Activated naive CD4-positive, alpha-beta T cell treated with Interleukin-2 at 50 U/mL for 16 hours (primary cell): ENCODE measurements at regions not wholly inside any gene's neighbourhood (a gene's known extent, or its start where the extent isn't known, plus 50 kb on each side); places are given as distances from the start of the nearest gene placed in this dataset.
"Not testable (repeated sequence)": the region's sequence is repeated elsewhere in the genome, so short reads cannot be mapped to it uniquely, and the experiment has no call there.

Experiments used
- DNase-seq: peaks from one replicate; pipeline ENCODE4 v3.0.0-alpha.2; 2020

DNA sequence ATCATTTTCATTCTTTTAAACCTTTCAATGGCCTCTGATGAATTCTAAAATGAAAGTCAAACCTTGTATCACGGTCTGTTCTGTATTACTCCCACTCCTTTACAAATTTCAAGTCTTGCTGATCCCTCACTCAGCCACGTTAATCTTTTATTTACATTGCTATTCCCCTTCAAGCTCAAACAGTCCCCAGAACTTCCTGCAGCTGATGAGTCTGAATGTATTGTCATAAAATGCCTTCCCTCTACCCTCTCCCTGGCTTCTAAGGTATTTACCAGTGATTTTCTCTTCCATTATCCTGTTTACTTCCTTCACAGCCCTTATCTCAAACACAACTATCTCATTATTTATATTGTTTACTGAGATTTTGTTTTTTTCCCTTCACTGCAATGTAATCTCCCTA, 562.3 kb upstream of the C9orf72 start:
- DNase-seq = no peak

DNA sequence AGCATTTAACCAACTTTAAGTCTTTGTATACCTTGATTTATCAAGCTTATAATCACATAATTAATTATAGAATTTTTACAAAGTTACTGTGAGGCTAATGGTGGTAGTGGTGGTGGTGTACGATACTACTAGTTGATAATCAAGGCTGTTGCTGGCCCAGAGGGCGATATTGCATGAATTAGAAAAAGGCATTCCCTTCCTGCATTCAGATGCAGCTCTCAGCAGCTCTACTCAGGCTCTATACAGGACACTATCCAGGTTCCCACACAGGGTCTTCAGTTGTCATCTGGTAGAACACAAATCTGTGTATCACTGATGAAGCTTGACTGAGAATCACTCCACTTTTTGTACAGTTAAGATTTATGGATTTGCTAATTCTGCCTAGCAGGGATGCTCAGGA, 562.8 kb upstream of the C9orf72 start:
- no peak for DNase-seq

DNA sequence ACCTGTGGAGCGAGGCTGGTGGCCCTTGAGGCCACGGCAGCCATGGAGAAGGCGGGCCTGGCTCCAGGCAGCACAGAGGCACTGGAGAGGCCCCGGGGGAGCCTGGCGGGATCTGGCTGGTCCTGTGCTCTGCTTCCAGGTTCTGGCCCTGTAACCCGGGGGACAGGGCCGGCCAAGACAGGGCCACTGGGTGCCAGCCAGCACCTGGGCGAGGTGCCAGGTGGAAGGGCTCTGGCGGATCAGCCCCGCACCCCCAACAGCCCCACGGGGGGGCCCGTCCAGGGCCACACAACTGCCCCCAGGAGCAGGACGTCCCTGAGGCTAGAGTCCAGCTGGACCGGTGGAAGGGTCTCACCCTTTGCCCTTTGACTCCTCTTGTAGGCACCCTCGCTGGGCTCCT, 574.1 kb upstream of the C9orf72 start:
- not testable (repeated sequence) for DNase-seq

DNA sequence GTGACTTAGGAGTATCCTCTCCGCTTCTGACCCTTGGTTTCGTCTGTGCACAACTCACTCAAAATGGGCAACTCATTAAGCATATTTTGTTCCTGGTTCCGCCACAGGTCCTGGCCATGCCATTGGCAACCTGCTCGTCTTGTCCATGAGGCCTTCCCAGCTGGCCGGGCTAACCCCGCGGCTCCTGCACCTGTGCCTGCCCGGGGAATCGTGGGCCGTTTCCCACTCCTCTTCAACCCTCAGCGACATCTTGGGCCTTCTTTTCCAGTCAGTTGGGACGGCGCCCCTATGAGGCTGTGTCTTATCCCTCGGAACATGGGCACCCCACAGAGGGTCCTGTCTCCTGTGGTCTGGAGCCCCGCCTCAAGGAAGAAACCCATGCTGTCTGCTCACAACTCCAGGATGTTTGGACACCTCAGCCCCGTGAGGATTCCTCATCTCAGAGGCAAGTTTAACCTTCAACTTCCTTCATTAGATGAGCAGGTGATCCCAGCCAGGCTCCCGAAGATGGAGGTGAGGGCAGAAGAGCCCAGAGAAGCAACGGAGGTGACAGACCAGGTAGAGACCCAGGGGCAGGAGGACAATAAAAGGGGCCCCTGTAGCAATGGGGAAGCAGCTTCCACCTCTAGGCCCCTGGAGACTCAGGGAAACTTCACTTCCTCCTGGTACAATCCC, 574.8 kb upstream of the C9orf72 start:
- DNase-seq = not testable (repeated sequence)

DNA sequence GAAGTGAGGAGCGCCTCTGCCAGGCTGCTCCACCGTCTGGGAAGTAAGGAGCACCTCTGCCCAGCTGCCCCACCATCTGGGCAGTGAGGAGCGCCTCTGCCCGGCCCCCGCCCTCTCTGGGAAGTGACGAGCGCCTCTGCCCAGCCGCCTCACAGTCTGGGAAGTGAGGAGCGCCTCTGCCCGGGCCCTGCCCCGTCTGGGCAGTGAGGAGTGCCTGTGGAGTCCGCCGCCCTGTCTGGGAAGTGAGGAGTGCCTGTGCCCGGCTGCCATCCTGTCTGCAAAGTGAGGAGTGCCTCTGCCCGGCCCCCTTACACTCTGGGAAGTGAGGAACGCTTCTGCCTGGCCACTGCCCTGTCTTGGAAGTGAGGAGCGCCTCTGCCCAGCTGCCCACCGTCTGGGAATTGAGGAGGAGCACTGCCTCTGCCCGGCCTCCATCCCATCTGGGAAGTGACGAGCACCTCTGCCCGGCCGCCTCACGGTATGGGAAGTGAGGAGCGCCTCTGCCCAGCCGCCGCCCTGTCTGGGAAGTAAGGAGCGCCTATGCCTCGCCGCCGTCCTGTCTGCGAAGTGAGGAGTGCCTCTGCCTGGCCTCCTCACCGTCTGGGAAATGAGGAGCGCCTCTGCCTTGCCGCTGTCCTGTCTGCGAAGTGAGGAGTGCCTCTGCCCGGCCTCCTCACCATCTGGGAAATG, 576.2 kb upstream of the C9orf72 start:
- DNase-seq = not testable (repeated sequence)

DNA sequence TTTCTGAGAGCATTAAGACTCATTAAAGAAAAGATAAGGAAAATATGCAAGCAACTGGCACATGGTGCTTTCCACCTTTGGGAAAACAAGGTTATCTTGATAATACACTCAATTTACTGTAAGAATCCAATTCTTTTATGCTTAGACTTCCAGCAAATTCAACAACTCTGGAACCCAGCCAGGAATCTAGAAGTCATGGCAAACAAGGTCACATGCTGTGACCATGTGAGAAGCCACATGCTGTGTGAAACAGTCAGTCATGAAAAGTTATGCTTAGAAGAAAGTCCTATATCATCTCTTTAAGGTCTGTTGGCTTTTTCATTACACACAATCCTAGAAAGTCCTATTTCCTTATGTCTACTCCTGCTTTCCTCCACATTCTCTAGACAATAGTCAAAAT, 581.8 kb upstream of the C9orf72 start:
- DNase-seq = no peak

DNA sequence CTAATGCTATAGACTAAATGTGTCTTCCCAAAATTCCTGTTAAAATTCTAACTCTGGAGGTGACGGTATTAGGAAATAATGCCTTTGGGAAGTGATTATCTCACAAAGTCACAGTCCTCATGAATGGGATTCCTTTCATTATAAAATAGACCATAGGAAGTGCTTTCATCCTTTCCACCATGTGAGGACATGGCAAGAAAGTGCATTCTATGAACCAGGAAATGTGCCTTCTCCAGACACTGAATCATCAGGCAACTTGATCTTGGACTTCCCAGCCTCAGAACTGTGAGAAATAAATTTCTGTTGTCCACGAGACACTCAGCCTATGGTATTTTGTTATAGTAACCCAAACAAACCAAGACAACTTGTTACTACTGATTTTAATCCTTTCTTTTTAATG, 582.4 kb upstream of the C9orf72 start:
- no peak for DNase-seq

DNA sequence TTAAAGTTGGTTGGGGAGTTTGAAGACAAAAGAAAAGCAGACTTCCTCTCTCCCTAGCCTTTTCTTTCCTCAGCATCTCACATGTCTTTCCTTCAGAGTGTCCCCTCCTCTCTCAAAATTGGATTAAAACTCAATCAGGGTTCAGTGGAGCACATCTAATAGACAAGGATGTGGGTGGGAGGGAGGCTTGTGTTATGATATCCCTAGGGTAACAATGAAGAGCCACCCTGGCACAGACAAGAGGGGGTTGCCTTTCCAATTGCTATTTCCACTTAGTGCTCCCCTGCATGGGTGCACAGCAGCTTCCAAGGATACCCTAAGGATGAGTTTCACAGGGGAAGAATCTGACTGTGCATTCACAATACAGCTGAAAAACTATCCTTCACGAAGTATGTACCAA, 585.2 kb upstream of the C9orf72 start:
- no peak for DNase-seq

DNA sequence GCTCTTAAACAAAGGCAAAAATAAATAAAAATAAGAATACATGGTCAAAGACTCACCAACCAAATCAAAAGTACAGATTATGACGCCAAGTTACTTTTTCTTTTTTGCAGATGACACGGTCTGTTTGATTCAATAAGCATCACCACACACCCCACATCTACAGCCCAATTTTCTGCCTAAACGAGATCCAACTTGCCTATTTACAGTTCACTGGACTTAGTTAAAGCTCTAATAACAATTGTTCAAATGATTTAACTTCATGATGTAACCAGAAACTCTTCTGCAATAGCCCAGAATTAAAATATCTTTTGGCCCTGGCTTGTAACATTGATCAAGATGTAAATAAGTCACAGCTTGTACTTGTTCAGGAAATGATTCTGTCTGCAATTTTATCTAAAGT, 590.3 kb upstream of the C9orf72 start:
- no peak for DNase-seq

DNA sequence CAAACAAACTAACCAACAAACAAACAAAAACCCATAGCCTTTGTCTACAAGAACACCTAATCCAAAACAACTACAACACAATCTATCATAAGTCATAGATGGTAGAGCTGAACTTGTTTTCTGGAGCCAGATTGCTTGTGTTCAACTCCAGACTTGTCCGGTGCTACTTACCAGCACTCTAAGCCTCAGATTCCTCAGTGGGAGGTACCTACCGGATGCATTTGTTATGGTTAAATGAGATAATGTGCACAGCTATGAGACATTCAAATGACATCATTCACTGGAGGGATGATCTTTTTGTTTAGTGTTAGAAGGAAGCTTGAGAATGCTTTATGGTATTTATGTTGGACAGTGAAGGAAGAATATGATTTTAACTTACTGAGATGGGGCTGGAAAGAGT, 592.9 kb upstream of the C9orf72 start:
- no peak for DNase-seq

DNA sequence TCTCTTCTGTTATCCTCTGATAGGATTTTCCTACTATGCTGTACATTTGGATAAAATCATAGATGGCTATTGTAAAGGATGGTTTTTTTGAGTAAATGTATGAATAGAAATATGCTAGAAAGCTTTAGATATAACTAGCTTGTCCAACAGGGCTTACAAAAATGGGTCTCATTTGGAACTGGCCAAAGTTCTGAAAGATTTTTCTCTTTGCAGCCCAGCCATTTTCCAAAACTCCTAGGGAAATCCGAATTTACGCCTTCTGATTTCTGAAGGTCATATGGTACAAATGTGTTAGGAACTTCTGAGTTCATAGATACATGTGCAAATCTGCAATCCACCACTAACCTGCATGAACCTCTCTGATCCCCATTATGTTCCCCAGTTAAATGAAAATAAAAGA, 603.9 kb upstream of the C9orf72 start:
- DNase-seq = no peak

DNA sequence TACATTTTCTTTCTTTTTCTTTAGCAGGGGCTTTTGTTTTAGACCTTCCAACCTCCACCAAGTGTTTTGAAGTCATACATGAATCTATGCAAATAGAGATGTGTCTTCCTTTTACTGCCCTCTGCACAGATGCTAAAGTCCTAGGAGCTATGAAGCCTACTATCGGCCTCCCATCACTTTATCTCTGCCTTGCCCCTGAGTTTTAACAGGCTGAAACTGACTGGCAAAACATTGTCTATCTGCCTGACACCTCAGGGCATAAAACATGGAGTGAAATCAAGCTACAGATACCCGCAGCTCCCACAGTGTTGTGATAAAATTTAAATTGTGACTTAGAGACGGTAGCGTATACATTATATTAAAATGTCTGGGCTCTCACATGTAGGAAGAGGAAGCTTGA, 604.6 kb upstream of the C9orf72 start:
- DNase-seq = no peak

DNA sequence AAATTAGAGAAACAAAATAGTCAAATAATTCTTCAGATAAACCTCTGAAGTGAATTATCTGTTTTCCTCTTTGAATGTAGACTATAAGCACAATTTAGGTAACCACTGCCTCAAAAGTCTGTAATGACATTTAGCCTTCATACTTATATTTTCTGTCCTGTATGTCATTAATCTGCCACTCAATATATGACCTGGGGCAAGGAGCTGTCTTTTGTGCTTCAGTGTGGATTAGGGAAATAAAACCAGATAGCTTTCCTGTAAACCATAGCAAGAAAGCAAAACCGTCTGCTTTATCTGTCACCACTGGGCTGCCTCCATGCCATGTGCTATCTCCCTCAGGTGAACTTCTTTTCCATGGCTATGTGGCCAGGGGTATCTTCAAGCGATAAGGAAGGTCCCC, 606.6 kb upstream of the C9orf72 start:
- no peak for DNase-seq

DNA sequence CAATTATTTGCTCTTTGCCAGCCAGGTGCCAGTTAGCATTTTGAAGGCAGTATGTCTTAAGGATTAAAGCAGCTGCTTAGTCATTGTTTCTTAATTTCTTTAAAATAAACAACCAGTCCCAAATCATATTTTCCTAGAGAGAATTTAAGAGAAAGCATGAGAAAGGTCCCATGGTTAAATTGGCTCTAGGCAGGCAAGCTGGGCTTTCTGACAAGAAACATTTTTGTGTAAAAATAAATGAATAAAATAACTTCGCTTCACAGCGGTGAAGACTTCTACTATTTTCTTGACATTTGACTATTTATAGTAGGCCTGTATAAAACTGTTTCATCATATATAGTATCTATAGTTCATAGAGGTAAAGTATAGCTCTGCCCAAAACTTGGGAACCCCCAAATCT, 617.7 kb upstream of the C9orf72 start:
- no peak for DNase-seq

DNA sequence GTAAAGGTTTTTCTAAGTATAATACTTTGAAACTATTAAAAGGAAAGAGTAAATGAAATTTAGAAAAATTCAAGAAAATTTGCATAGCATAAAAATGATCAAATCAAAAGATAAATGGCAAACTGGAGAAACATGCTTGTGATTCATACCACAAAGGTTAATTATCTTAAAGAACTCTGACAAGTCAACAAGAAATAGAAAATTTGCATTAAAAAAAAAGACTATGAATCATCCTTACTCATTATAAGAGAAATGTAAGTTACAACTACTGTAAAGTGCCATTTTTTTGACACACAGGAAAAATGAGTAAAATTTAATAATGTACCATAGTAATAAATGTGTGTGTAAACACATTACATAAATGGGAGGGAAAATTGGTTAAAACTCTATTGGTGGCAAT, 624.4 kb upstream of the C9orf72 start:
- no peak for DNase-seq

DNA sequence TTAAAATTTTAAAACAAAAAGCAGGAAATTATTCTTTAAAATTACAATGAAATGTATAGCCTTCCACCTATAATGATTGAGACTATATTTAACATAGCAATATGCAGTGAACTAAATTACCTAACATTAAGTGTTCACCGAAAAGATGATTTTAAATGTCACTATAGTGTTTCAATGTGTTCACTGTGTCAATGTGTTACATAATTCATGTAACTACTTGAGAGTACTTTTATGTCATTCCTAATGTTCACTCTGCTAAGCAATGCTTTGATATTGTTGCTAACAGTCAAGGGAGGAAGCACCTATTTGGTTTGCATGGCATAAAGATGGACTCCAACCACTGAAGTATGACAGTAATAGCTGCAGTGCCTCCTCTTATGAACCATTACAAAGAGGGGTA, 629.8 kb upstream of the C9orf72 start:
- DNase-seq = no peak

DNA sequence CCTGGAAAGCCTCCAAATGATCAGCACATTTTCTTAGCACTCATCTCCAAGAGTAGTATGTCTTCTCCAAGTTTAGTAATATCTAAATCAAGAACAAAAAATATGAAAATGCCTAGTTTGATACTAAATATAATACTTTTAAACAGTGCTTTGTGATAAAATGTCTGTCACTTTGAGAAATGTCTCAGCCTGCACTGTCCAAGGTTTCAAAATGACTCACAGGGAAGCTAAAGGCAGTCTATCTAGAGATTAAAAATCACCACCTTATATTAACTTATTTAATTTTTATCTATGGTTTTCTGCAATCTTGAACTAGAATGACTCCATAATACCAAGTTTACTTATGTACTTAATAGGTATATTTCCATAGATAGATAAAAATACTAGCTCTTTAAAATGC, 633.0 kb upstream of the C9orf72 start:
- DNase-seq = no peak

DNA sequence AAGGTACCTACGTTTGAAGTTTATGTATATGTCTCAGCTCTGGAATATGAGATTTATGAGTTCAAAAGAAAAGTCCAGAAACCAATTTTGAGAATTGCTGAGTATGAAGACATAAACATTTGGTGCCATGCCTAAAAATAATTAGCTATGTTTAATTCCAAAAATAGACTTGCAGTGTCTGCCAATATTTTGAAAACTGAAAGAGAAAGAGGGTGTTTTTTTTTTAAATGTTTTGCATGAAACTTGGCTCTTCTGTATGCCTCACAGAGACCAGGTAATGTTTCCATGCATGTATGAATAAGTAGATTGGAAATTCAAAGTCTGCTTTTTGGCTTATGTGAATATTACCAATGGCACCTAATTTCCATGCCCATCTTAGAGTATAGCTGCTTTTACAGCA, 634.4 kb upstream of the C9orf72 start:
- no peak for DNase-seq

DNA sequence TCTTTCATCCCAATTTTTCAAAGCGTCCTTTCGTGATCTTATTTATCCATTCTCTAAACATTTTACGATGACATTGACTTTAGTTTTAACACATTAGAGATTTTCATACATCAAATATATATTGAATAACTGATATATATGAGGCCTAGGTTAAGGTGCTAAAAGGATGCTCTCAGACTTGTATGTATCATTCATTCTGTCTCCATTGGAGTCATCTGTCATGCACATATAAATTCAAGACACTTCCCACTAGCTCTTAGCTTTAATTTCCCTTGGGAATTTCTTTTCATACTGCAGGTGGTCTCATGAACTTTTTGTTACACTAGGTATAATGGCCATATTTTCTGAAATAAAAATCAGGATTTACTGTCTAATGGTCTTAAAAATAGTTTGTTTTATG, 635.8 kb upstream of the C9orf72 start:
- no peak for DNase-seq

DNA sequence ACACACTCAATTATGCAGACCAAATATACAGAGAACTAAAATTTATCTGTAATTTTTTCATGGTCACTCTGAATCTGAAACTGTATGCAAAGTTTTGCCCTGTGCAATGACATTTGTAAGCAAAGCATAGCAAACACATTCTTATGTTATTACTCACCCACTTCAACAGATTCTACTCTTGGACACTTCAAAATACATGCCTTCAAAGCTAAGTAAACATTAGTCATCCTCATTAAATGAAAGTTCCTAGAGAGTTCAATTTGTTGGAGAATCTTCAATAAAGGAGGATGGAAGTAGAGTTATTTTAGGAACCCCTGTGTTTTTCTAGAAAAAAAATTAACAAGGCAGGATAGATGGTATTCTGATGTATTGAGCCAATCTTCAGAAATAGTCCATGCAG, 639.7 kb upstream of the C9orf72 start:
- no peak for DNase-seq

DNA sequence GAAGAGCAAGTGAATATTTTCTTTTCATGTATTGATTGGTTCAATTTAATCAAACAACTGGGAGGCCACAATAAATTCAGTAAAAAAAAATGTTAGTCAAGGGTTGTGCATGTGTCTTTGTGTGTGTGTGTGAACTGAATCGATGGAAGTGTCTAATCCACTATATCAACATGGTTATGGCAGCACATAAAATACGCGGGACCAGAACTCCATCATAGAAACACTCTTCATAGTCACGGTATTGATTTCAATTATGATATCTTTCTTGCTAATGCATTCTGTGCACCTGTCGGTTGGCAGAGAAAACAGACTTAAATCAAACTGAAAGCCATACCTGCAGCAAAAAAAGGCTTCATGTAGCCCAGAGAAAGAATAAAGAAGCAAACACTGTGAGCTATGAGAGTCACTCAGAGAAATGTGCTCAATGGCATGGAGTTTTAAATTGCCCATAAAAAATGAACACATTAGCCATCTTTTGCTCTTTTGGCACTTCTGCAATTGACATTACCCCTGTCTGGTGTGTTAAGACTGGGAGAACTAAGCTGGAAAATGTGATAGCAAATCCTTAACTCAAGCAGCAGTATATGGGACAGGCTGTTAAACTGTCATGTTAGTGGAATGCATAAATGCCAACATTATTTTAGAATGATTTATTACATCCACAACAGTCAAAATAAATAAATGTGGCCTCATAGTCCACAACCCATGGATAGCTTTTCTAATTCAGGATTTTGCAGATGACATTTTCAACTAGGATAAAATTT, 642.4 kb upstream of the C9orf72 start:
- DNase-seq = no peak

DNA sequence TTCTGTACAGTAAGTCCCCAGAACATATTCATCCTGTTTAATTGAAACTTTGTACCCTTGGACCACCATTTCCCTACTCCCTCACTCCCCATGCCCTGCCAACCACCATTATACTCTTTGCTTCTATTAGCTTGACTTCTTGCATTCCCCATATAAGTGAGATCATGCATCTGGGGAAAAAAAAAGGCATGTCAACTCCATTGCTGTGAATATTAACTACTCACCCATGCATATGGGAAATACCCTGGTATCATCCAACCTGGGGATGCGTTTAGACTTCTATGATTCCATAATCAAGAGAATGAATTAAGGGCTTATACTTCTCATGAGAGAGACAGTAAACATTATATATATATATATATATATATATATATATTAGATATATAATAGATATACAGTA, 659.4 kb upstream of the C9orf72 start:
- DNase-seq = no peak

DNA sequence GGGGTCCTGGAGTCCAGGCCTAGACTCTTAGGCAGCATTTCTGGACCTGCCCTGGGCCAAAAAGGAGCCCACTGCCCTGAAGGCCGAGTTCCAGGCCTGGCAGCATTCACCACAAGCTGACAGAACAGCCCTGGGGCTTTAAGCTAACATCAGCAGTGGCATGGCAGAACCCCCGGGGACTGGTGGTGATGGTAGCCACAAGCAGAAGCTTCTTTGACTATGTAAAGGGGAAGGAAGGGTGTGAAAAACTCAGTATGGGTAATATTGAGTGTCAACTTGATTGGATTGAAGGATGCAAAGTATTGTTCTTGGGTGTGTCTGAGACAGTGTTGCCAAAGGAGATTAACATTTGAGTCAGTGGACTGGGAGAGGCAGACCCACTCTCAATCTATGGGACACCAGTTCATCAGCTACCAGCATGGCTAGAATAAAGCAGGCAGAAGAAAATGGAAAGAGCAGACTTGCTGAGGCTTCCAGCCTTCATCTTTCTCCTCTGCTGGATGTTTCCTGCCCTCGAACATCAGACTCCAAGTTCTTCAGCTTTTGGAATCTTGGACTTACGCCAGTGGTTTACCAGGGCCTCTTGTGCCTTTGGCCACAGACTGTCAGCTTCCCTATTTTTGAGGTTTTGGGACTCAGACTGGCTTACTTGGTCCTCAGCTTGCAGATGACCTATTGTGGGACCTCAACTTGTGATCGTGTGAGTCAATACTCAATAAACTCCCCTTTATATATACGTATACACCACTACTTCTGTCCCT, 661.0 kb upstream of the C9orf72 start:
- no peak for DNase-seq

DNA sequence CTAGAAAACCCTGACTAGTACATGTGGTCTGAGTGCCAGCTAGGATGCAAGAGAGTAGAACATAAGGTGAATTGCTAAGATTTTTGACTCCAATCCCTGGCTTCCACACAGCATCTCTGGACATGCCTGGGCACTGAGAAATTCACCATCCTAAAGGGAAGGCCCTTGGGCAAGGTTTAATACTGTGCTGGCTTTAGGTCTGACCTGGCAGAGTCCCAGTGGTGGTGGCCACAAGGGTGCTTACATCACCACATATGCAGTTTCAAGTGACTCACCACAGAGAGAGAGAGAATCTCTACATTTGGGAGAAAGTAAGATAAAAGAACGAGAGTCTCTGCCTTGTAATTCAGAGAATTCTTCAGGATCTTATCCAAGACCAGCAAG, 661.6 kb upstream of the C9orf72 start:
- DNase-seq = no peak
